ENCODE measurements at regions not wholly inside any gene's neighbourhood (a gene's known extent, or its start where the extent isn't known, plus 50 kb on each side); places are given as distances from the start of the nearest gene placed in this dataset.
"Not testable (repeated sequence)": the region's sequence is repeated elsewhere in the genome, so short reads cannot be mapped to it uniquely, and the experiment has no call there.

DNA sequence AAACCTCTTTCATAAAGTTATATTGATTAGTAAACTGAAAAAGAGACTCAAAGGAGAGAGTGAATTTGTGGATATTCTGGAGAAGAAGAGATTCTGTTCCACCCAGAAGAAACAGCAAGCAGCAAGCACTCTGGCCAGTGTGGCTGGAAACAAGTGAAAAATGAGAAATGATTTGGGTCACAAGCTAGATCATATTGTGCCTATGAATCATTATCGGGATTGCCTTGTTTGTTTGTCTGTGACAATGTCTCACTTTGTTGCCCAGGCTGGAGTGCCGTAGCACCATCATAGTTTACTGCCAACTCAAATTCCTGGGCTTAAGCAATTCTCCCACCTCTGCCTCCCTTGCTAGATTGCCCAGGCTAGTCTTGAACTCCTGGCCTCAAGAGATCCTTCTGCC lies 106.5 kb upstream of the LOC128125822 start:
- DNase-seq (no peak), ATAC-seq (ENCODE audit: low read depth) (no peak)
- no peak overlapping the region for H3K4me3 Mint-ChIP-seq
- H3K36me3 Mint-ChIP-seq (ENCODE audit: low read depth), result no peaks in the 10 kb centered on the region
- no peaks in the 10 kb centered on the region for H3K27me3 Mint-ChIP-seq
- intact Hi-C loops (cut with micrococcal nuclease), result no loop called here
- H3K27ac Mint-ChIP-seq, result no peak overlapping the region
- CTCF ChIA-PET, result no interaction called here
- TF ChIP-seq, protein P1, sequence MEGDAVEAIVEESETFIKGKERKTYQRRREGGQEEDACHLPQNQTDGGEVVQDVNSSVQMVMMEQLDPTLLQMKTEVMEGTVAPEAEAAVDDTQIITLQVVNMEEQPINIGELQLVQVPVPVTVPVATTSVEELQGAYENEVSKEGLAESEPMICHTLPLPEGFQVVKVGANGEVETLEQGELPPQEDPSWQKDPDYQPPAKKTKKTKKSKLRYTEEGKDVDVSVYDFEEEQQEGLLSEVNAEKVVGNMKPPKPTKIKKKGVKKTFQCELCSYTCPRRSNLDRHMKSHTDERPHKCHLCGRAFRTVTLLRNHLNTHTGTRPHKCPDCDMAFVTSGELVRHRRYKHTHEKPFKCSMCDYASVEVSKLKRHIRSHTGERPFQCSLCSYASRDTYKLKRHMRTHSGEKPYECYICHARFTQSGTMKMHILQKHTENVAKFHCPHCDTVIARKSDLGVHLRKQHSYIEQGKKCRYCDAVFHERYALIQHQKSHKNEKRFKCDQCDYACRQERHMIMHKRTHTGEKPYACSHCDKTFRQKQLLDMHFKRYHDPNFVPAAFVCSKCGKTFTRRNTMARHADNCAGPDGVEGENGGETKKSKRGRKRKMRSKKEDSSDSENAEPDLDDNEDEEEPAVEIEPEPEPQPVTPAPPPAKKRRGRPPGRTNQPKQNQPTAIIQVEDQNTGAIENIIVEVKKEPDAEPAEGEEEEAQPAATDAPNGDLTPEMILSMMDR (IDR thresholded peaks at IDR 0.05), result no peak
- H3K9me3 Mint-ChIP-seq, result no peaks in the 10 kb centered on the region
- POLR2A ChIA-PET, result no interaction called here
- H3K4me1 Mint-ChIP-seq, result no peaks in the 10 kb centered on the region

DNA sequence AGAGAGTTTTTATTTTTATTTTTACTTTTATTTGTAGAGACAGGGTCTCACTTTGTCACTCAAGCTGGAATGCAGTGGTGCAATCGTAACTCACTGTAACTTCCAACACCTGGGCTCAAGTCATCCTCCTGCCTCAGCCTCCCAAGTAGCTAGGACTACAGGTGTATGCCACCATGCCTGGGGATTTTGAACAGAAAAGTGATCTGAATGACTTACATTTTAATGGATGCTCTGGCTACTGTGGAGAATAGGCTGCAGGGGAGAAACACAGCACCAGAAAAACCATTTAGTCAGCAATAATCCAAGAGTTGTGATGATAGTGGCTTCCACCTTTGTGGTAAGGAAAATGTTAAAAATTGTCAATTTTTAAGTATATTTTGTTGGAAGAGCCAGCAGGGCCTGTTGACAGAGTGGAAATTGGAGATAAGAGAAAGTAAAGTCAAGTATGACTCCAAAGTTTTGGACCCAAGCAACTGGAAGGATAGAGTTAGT lies 106.0 kb upstream of the LOC128125822 start:
- intact Hi-C loops (cut with micrococcal nuclease), result no loop called here
- ChIA-PET POLR2A (no interaction called here), CTCF (no interaction called here)
- no peak for DNase-seq
- Mint-ChIP-seq H3K27me3 (no peaks in the 10 kb centered on the region), H3K4me3 (no peak overlapping the region), H3K36me3 (ENCODE audit: low read depth) (no peaks in the 10 kb centered on the region), H3K9me3 (no peaks in the 10 kb centered on the region), H3K27ac (no peak overlapping the region), H3K4me1 (no peaks in the 10 kb centered on the region)
- TF ChIP-seq, protein P1 (IDR thresholded peaks at IDR 0.05), result no peak
- ATAC-seq (ENCODE audit: low read depth), result no peak

DNA sequence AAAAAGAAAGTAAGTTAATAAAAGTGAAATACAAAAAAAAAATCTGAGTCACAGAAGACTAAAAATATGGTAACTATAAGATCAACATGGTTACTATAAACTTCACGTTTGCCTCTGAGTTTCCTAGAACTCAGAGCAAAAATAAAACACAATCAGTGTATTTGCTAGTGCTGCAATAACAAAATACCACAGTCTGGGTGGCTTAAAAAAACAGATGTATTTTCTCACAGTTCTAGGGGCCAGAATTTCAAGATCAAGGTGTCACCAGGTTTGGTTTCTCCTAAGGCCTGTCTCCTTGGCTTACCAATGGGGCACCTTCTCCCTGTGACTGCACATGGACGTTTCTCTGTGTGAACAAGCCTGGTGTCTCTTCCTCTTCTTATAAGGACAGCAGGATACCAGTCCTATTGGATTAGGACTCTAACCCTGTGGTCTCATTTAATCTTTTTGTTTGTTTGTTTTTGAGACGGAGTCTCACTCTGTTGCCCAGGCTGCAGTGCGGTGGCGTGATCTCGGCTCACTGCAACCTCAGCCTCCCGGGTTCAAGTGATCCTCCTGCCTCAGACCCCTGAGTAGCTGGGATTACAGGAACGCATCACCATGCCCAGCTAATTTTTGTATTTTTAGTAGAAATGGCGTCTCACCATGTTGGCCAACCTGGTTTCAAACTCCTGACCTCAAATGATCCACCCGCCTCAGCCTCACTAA lies 104.9 kb upstream of the LOC128125822 start:
- H3K27ac Mint-ChIP-seq, result no peak overlapping the region
- intact Hi-C loops (cut with micrococcal nuclease), result no loop called here
- H3K4me1 Mint-ChIP-seq, result no peaks in the 10 kb centered on the region
- ChIA-PET CTCF (no interaction called here), POLR2A (no interaction called here)
- H3K36me3 Mint-ChIP-seq (ENCODE audit: low read depth), result no peaks in the 10 kb centered on the region
- H3K9me3 Mint-ChIP-seq, result no peaks in the 10 kb centered on the region
- TF ChIP-seq, protein P1 (IDR thresholded peaks at IDR 0.05), result no peak
- no peak overlapping the region for H3K4me3 Mint-ChIP-seq
- no peaks in the 10 kb centered on the region for H3K27me3 Mint-ChIP-seq
- ATAC-seq (ENCODE audit: low read depth) (no peak), DNase-seq (no peak)

DNA sequence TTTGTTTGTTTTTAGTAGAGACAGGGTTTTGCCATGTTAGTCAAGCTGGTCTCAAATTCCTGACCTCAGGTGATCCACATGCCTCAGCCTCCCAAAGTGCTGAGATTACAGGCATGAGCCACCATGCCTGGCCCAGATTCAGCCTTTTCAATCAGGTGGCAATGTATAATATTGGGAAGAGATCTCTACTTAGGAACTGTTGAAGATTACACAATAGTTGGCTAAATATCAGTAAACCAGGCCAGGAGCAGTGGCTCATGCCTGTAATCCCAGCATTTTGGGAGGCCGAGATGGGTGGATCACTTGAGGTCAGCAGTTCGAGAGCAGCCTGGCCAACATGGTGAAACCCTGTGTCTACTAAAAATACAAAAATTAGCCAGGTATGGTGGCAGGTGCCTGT lies 101.1 kb upstream of the LOC128125822 start:
- H3K27ac Mint-ChIP-seq; intact Hi-C loops (cut with micrococcal nuclease); H3K36me3 Mint-ChIP-seq (ENCODE audit: low read depth); DNase-seq; H3K4me3 Mint-ChIP-seq; POLR2A ChIA-PET; CTCF ChIA-PET; H3K27me3 Mint-ChIP-seq; H3K4me1 Mint-ChIP-seq; H3K9me3 Mint-ChIP-seq; ATAC-seq (ENCODE audit: low read depth): not testable (repeated sequence)

DNA sequence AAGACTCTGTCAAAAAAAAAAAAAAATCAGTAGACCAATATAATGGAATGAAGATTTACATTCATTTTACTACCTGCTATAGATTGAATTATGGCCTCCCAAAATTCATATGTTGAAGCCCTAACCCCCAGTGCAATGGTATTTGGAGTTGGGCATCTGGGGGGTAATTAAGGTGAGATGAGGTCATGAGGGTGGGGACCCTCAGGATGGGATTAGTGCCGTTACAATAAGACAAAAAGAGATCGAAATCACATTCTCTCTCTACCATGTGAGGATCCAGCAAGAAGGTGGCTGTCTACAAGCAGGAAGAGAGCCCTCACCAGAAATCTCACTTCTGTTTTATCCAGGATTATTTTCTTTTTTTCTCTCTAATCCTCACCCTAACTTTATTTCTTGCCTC lies 100.6 kb upstream of the LOC128125822 start:
- Mint-ChIP-seq H3K9me3 (no peaks in the 10 kb centered on the region), H3K27me3 (no peaks in the 10 kb centered on the region), H3K4me1 (no peaks in the 10 kb centered on the region), H3K36me3 (ENCODE audit: low read depth) (no peaks in the 10 kb centered on the region), H3K27ac (no peak overlapping the region), H3K4me3 (no peak overlapping the region)
- intact Hi-C loops (cut with micrococcal nuclease), result no loop called here
- DNase-seq (no peak), ATAC-seq (ENCODE audit: low read depth) (no peak)
- ChIA-PET POLR2A (no interaction called here), CTCF (no interaction called here)
- TF ChIP-seq, protein P1 (IDR thresholded peaks at IDR 0.05), result no peak

DNA sequence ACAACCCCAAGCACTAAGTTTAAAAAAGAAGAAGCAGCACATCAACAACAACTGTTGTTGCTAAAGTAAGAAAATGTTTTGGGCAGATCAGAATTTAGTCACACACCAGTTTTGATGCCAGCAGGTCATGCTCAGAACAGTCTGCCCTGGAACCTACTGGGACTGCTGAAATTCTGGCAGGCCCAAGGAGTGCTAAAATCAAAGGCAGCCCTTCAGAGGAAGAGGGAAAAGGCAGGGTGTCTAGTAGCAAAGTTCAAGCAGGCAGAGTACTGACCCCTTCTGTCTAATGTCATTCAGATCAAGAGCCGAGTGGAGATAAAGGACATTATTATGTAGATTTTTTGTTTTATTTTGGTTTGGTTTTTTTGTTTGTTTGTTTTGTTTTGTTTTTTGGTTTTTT lies 96.6 kb upstream of the LOC128125822 start:
- CTCF ChIA-PET, result no interaction called here
- POLR2A ChIA-PET, result no interaction called here
- ATAC-seq (ENCODE audit: low read depth) (no peak), DNase-seq (no peak)
- TF ChIP-seq, protein P1 (IDR thresholded peaks at IDR 0.05), result no peak
- no peak overlapping the region for H3K4me3 Mint-ChIP-seq
- H3K27me3 Mint-ChIP-seq, result peaks cover 4% of the 10 kb centered on the region
- no peak overlapping the region for H3K27ac Mint-ChIP-seq
- intact Hi-C loops (cut with micrococcal nuclease), result no loop called here
- H3K9me3 Mint-ChIP-seq, result no peaks in the 10 kb centered on the region
- no peaks in the 10 kb centered on the region for H3K36me3 Mint-ChIP-seq (ENCODE audit: low read depth)
- H3K4me1 Mint-ChIP-seq, result no peaks in the 10 kb centered on the region
